ENCODE measurements at regions not wholly inside any gene's neighbourhood (a gene's known extent, or its start where the extent isn't known, plus 50 kb on each side); places are given as distances from the start of the nearest gene placed in this dataset.

DNA sequence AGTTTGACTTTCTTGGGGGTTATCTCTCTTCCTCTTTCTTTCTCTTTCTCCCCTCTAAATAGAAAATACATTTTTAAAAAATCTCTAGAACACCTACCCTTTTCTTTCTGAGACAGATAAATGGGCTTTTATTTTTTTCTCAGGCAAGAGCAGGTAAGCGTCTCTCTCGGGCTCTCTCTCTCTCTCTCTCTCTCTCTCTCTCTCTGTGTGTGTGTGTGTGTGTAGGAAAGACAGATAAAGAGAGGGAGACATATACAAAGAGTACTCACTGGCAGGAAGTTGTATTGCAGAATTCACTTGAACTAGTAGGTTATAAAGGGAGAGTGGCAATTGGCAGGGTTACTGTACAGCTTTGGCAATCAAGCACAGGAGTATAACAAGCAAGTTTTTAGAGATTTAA is 118.1 kb upstream of the LSAMP start:
- TF ChIP-seq, protein P1, sequence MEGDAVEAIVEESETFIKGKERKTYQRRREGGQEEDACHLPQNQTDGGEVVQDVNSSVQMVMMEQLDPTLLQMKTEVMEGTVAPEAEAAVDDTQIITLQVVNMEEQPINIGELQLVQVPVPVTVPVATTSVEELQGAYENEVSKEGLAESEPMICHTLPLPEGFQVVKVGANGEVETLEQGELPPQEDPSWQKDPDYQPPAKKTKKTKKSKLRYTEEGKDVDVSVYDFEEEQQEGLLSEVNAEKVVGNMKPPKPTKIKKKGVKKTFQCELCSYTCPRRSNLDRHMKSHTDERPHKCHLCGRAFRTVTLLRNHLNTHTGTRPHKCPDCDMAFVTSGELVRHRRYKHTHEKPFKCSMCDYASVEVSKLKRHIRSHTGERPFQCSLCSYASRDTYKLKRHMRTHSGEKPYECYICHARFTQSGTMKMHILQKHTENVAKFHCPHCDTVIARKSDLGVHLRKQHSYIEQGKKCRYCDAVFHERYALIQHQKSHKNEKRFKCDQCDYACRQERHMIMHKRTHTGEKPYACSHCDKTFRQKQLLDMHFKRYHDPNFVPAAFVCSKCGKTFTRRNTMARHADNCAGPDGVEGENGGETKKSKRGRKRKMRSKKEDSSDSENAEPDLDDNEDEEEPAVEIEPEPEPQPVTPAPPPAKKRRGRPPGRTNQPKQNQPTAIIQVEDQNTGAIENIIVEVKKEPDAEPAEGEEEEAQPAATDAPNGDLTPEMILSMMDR (conservative IDR thresholded peaks at IDR 0.05; ENCODE audit: low read length), result no peak
- no peak for TF ChIP-seq EZH2phosphoT487 (IDR thresholded peaks at IDR 0.05; ENCODE audit: borderline replicate concordance)
